ENCODE measurements at regions not wholly inside any gene's neighbourhood (a gene's known extent, or its start where the extent isn't known, plus 50 kb on each side); places are given as distances from the start of the nearest gene placed in this dataset.

- TF ChIP-seq FOXP2 (optimal IDR thresholded peaks at IDR 0.05; ENCODE audit: borderline replicate concordance, extremely low read depth, extremely low read length, insufficient read depth) (no peak), SIN3A (IDR thresholded peaks at IDR 0.05; ENCODE audit: borderline replicate concordance, insufficient read depth, low read length) (no peak), POLR2AphosphoS5 (IDR thresholded peaks at IDR 0.05; ENCODE audit: low read depth, low read length) (no peak)
- TF ChIP-seq, protein P1, sequence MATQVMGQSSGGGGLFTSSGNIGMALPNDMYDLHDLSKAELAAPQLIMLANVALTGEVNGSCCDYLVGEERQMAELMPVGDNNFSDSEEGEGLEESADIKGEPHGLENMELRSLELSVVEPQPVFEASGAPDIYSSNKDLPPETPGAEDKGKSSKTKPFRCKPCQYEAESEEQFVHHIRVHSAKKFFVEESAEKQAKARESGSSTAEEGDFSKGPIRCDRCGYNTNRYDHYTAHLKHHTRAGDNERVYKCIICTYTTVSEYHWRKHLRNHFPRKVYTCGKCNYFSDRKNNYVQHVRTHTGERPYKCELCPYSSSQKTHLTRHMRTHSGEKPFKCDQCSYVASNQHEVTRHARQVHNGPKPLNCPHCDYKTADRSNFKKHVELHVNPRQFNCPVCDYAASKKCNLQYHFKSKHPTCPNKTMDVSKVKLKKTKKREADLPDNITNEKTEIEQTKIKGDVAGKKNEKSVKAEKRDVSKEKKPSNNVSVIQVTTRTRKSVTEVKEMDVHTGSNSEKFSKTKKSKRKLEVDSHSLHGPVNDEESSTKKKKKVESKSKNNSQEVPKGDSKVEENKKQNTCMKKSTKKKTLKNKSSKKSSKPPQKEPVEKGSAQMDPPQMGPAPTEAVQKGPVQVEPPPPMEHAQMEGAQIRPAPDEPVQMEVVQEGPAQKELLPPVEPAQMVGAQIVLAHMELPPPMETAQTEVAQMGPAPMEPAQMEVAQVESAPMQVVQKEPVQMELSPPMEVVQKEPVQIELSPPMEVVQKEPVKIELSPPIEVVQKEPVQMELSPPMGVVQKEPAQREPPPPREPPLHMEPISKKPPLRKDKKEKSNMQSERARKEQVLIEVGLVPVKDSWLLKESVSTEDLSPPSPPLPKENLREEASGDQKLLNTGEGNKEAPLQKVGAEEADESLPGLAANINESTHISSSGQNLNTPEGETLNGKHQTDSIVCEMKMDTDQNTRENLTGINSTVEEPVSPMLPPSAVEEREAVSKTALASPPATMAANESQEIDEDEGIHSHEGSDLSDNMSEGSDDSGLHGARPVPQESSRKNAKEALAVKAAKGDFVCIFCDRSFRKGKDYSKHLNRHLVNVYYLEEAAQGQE (IDR thresholded peaks at IDR 0.05; ENCODE audit: insufficient read depth in 1 of 2, low read depth in 2 of 2, low read length in 2 of 2) = no peak
Observed at GRCh38 chr3:41060106-41060505, 139.2 kb upstream of the CTNNB1 start.

DNA sequence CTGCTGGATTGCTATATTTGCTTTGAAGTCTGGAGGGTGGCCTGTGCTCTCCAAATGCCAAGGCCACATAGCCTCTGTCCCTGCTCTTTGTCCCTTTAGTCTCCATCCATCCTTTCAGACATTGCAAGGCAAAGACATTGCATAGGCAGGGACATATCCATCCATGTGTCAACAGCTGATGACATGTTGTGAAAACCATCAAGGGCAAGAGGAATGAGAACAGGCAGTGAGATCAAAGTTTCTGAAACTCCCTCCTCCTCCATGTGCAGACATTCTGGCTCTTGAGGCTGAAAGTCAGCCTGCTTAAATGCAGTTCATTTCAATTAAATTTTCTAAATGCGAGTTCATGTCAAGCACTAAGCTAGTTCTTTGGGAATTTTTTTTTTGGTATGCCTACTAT is 135.2 kb upstream of the CTNNB1 start:
- TF ChIP-seq FOXP2 (optimal IDR thresholded peaks at IDR 0.05; ENCODE audit: borderline replicate concordance, extremely low read depth, extremely low read length, insufficient read depth) (no peak), TAF1 (IDR thresholded peaks at IDR 0.05; ENCODE audit: borderline replicate concordance, insufficient read depth, low read length) (no peak), SIN3A (IDR thresholded peaks at IDR 0.05; ENCODE audit: borderline replicate concordance, insufficient read depth, low read length) (no peak), POLR2AphosphoS5 (IDR thresholded peaks at IDR 0.05; ENCODE audit: low read depth, low read length) (no peak)
- TF ChIP-seq, protein P1 (IDR thresholded peaks at IDR 0.05; ENCODE audit: insufficient read depth in 1 of 2, low read depth in 2 of 2, low read length in 2 of 2) = no peak

DNA sequence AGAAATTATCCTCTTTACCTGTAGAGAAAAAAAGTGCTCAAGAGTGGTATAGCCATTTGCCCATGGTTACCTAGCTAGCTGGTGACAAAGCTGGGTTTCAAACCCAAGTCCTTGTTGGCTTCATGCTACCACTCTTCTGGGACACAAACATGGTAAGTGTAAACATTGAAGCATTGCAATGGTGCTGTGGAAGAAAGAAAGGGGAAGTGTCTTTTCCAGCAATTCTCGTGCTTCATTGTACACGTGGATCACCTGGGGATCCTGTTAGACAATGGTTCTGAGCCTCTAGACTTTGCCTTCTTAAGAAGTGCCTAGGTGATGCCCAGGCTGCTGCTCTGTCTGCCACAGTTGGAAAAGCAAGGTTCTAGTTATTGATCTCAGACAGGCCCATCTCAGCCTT is 134.8 kb upstream of the CTNNB1 start:
- TF ChIP-seq FOXP2 (optimal IDR thresholded peaks at IDR 0.05; ENCODE audit: borderline replicate concordance, extremely low read depth, extremely low read length, insufficient read depth) = no peak
- no peak for TF ChIP-seq TAF1 (IDR thresholded peaks at IDR 0.05; ENCODE audit: borderline replicate concordance, insufficient read depth, low read length)

GRCh38 chr3:41065340-41065739 is 134.0 kb upstream of the CTNNB1 start:
- TF ChIP-seq FOXP2 (optimal IDR thresholded peaks at IDR 0.05; ENCODE audit: borderline replicate concordance, extremely low read depth, extremely low read length, insufficient read depth) = no peak
- no peak for TF ChIP-seq TAF1 (IDR thresholded peaks at IDR 0.05; ENCODE audit: borderline replicate concordance, insufficient read depth, low read length)
- TF ChIP-seq SIN3A (IDR thresholded peaks at IDR 0.05; ENCODE audit: borderline replicate concordance, insufficient read depth, low read length) = no peak
- TF ChIP-seq, protein P1 (IDR thresholded peaks at IDR 0.05; ENCODE audit: insufficient read depth in 1 of 2, low read depth in 2 of 2, low read length in 2 of 2) = no peak
- TF ChIP-seq POLR2AphosphoS5 (IDR thresholded peaks at IDR 0.05; ENCODE audit: low read depth, low read length) = no peak

DNA sequence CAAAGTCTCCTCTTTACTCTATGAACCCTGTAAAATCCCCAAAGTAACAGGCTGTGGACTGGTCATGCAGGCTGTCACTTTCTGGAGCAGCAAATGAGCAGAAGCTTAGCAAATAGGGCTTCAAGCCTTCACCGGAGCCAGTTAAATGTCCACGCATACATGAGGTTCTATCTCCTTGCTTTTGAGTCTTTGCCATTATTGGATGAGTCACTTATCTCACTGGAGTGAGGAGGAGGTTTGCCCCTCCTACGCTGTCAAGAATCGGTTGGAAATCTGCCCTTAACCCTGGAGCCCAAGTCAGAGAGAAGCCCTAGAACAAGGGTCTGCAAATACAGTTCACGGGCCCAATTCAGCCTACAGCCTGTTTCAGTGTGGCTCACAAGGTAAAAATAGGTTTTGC is 126.1 kb upstream of the CTNNB1 start:
- no peak for TF ChIP-seq POLR2AphosphoS5 (IDR thresholded peaks at IDR 0.05; ENCODE audit: low read depth, low read length)
- TF ChIP-seq SIN3A (IDR thresholded peaks at IDR 0.05; ENCODE audit: borderline replicate concordance, insufficient read depth, low read length) = no peak
- TF ChIP-seq, protein P1 (IDR thresholded peaks at IDR 0.05; ENCODE audit: insufficient read depth in 1 of 2, low read depth in 2 of 2, low read length in 2 of 2) = no peak
- TF ChIP-seq TAF1 (IDR thresholded peaks at IDR 0.05; ENCODE audit: borderline replicate concordance, insufficient read depth, low read length) = no peak
- no peak for TF ChIP-seq FOXP2 (optimal IDR thresholded peaks at IDR 0.05; ENCODE audit: borderline replicate concordance, extremely low read depth, extremely low read length, insufficient read depth)

Data from PFSK-1 (cell line).